ENCODE measurements at regions not wholly inside any gene's neighbourhood (a gene's known extent, or its start where the extent isn't known, plus 50 kb on each side); places are given as distances from the start of the nearest gene placed in this dataset.

- no peak overlapping the region for H3K4me3 ChIP-seq (ENCODE audit: low read depth, low read length)
- no peaks in the 10 kb centered on the region for H3K36me3 ChIP-seq (ENCODE audit: insufficient read depth, low read length)
- H3K4me1 ChIP-seq (ENCODE audit: control insufficient read depth, insufficient read depth, low read length, unreplicated experiment), result no peaks in the 10 kb centered on the region
- H3K27ac ChIP-seq (ENCODE audit: low read depth, low read length), result no peak overlapping the region
- no peak overlapping the region for H2AFZ ChIP-seq (ENCODE audit: low read length, unreplicated experiment)
- H3K79me2 ChIP-seq (ENCODE audit: control insufficient read depth, insufficient read depth, low read length, unreplicated experiment), result no peaks in the 10 kb centered on the region
- peaks cover 34% of the 10 kb centered on the region for H3K27me3 ChIP-seq (ENCODE audit: insufficient read depth, low read length)
Measured at GRCh38 chr16:86324320-86324719, 186.0 kb upstream of the FOXF1 start.

DNA sequence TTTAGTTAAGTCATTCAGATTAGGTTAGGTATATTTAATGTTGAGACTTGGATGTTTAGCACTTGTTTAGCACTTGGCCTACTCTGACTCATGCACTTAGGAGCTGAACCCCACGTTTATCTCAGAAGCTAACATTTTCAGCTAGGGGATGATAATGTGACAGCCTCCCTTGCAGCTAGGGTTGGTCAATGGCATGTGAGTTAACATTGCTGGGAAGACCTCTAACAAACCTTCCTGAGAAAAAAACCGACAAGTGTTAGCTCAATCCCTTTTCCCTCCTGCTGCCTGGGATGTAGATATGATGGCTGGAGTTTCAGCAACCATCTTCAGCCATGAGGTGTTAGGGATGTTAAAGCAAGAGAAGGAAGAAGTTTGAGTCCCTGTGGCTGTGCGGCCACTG is 185.0 kb upstream of the FOXF1 start:
- Histone ChIP-seq H3K4me1 (ENCODE audit: control insufficient read depth, insufficient read depth, low read length, unreplicated experiment) (no peaks in the 10 kb centered on the region), H2AFZ (ENCODE audit: low read length, unreplicated experiment) (no peak overlapping the region), H3K36me3 (ENCODE audit: insufficient read depth, low read length) (no peaks in the 10 kb centered on the region), H3K27me3 (ENCODE audit: insufficient read depth, low read length) (peaks cover 40% of the 10 kb centered on the region), H3K27ac (ENCODE audit: low read depth, low read length) (no peak overlapping the region), H3K4me3 (ENCODE audit: low read depth, low read length) (no peak overlapping the region), H3K79me2 (ENCODE audit: control insufficient read depth, insufficient read depth, low read length, unreplicated experiment) (no peaks in the 10 kb centered on the region)

GRCh38 chr16:86325895-86326294 is 184.4 kb upstream of the FOXF1 start:
- Histone ChIP-seq H3K79me2 (ENCODE audit: control insufficient read depth, insufficient read depth, low read length, unreplicated experiment) (no peaks in the 10 kb centered on the region), H2AFZ (ENCODE audit: low read length, unreplicated experiment) (no peak overlapping the region), H3K27me3 (ENCODE audit: insufficient read depth, low read length) (peaks cover 40% of the 10 kb centered on the region), H3K36me3 (ENCODE audit: insufficient read depth, low read length) (no peaks in the 10 kb centered on the region), H3K27ac (ENCODE audit: low read depth, low read length) (no peak overlapping the region), H3K4me1 (ENCODE audit: control insufficient read depth, insufficient read depth, low read length, unreplicated experiment) (no peaks in the 10 kb centered on the region), H3K4me3 (ENCODE audit: low read depth, low read length) (no peak overlapping the region)

GRCh38 chr16:86327321-86327720 is 183.0 kb upstream of the FOXF1 start:
- Histone ChIP-seq H2AFZ (ENCODE audit: low read length, unreplicated experiment) (no peak overlapping the region), H3K27ac (ENCODE audit: low read depth, low read length) (no peak overlapping the region), H3K4me1 (ENCODE audit: control insufficient read depth, insufficient read depth, low read length, unreplicated experiment) (no peaks in the 10 kb centered on the region), H3K36me3 (ENCODE audit: insufficient read depth, low read length) (no peaks in the 10 kb centered on the region), H3K79me2 (ENCODE audit: control insufficient read depth, insufficient read depth, low read length, unreplicated experiment) (no peaks in the 10 kb centered on the region), H3K4me3 (ENCODE audit: low read depth, low read length) (no peak overlapping the region), H3K27me3 (ENCODE audit: insufficient read depth, low read length) (peaks cover 46% of the 10 kb centered on the region)

DNA sequence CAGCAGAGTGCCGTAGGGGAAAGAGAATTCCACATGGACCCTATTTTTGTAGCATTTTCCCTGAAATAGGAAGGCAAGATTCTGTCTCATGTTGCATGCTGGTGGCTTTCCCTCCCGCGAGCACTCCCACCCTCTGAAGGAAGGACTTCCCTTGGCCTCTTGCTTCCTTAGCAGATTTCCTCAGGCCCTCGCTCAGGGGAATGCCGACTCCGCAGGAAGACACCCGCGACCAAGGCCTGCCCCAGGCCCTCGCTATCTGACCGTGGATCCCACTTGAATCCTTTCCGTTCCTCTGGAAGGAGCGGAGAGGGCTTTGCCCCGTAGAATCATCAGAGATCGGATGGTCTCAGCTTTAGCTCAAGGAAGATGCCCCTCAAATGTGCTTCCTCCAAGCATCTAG is 179.4 kb upstream of the FOXF1 start:
- Histone ChIP-seq H3K27me3 (ENCODE audit: insufficient read depth, low read length) (peaks cover 54% of the 10 kb centered on the region), H2AFZ (ENCODE audit: low read length, unreplicated experiment) (no peak overlapping the region), H3K4me1 (ENCODE audit: control insufficient read depth, insufficient read depth, low read length, unreplicated experiment) (no peaks in the 10 kb centered on the region), H3K4me3 (ENCODE audit: low read depth, low read length) (no peak overlapping the region), H3K36me3 (ENCODE audit: insufficient read depth, low read length) (no peaks in the 10 kb centered on the region), H3K79me2 (ENCODE audit: control insufficient read depth, insufficient read depth, low read length, unreplicated experiment) (no peaks in the 10 kb centered on the region), H3K27ac (ENCODE audit: low read depth, low read length) (no peak overlapping the region)

GRCh38 chr16:86334079-86334635 is 176.2 kb upstream of the FOXF1 start:
- Histone ChIP-seq H2AFZ (ENCODE audit: low read length, unreplicated experiment) (no peak overlapping the region), H3K27ac (ENCODE audit: low read depth, low read length) (no peak overlapping the region)

DNA sequence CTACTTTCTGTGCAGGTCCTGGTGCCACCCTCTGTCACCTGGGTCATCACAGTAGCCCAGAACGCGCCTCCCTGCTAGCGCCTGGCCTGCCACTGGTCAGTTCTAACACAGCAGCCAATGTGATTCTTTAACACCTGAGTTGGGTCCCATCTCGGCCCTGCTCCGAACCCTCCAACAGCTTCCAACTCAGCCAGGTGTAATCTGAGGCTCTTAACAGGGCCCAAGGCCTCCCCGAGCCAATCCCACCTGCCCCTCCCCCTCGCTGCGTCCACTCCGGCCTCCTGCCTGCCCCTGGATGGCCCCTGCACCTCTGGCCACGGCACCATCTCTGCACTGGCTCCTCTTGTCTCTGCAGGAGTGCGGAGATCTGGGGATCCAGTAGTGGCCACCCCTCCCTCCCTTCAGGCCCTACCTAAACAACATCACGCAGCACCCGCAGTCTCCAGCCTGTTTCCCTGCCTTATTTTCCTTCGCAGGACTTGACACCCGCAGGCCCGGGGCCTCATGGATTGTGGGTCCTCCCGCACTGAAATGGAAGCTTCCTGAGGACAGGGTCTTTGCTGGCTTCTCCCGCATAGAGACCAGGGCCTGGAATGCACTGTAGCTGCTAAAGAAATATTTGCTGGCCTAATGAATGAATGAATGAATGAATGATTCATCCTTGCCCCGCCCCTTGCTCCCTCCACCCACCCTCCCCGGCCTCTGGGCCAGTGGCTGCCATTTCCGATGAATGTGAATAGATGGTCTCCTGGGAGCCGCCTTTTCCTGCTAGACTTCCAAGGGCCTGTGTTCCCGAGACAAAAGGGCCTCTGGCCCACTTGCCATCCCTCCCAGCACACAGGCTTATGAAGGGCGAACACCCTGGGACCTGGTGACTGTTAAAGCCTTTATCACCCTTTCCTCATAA is 174.8 kb upstream of the FOXF1 start:
- Histone ChIP-seq H3K36me3 (ENCODE audit: insufficient read depth, low read length) (no peaks in the 10 kb centered on the region), H3K79me2 (ENCODE audit: control insufficient read depth, insufficient read depth, low read length, unreplicated experiment) (no peaks in the 10 kb centered on the region), H3K27me3 (ENCODE audit: insufficient read depth, low read length) (peaks cover 29% of the 10 kb centered on the region), H3K27ac (ENCODE audit: low read depth, low read length) (no peak overlapping the region), H2AFZ (ENCODE audit: low read length, unreplicated experiment) (no peak overlapping the region), H3K4me3 (ENCODE audit: low read depth, low read length) (no peak overlapping the region), H3K4me1 (ENCODE audit: control insufficient read depth, insufficient read depth, low read length, unreplicated experiment) (no peaks in the 10 kb centered on the region)

More at GRCh38 chr16:86334079-86334635, 176.2 kb upstream of the FOXF1 start:
- Histone ChIP-seq H3K4me1 (ENCODE audit: control insufficient read depth, insufficient read depth, low read length, unreplicated experiment) (no peaks in the 10 kb centered on the region), H3K36me3 (ENCODE audit: insufficient read depth, low read length) (no peaks in the 10 kb centered on the region), H3K4me3 (ENCODE audit: low read depth, low read length) (no peak overlapping the region), H3K27me3 (ENCODE audit: insufficient read depth, low read length) (peaks cover 36% of the 10 kb centered on the region), H3K79me2 (ENCODE audit: control insufficient read depth, insufficient read depth, low read length, unreplicated experiment) (no peaks in the 10 kb centered on the region)

- H3K27me3 ChIP-seq (ENCODE audit: insufficient read depth, low read length), result peaks cover 27% of the 10 kb centered on the region
- no peak overlapping the region for H3K4me3 ChIP-seq (ENCODE audit: low read depth, low read length)
- H3K79me2 ChIP-seq (ENCODE audit: control insufficient read depth, insufficient read depth, low read length, unreplicated experiment), result no peaks in the 10 kb centered on the region
- H3K4me1 ChIP-seq (ENCODE audit: control insufficient read depth, insufficient read depth, low read length, unreplicated experiment), result no peaks in the 10 kb centered on the region
- H3K27ac ChIP-seq (ENCODE audit: low read depth, low read length), result no peak overlapping the region
- H2AFZ ChIP-seq (ENCODE audit: low read length, unreplicated experiment), result no peak overlapping the region
- no peaks in the 10 kb centered on the region for H3K36me3 ChIP-seq (ENCODE audit: insufficient read depth, low read length)
Measured at GRCh38 chr16:86337138-86337537, 173.2 kb upstream of the FOXF1 start.

GRCh38 chr16:86337581-86338402 is 172.5 kb upstream of the FOXF1 start:
- Histone ChIP-seq H3K36me3 (ENCODE audit: insufficient read depth, low read length) (no peaks in the 10 kb centered on the region), H3K4me3 (ENCODE audit: low read depth, low read length) (no peak overlapping the region), H3K4me1 (ENCODE audit: control insufficient read depth, insufficient read depth, low read length, unreplicated experiment) (no peaks in the 10 kb centered on the region), H3K79me2 (ENCODE audit: control insufficient read depth, insufficient read depth, low read length, unreplicated experiment) (no peaks in the 10 kb centered on the region), H3K27me3 (ENCODE audit: insufficient read depth, low read length) (peaks cover 28% of the 10 kb centered on the region), H2AFZ (ENCODE audit: low read length, unreplicated experiment) (no peak overlapping the region), H3K27ac (ENCODE audit: low read depth, low read length) (no peak overlapping the region)

GRCh38 chr16:86338403-86339115 is 171.8 kb upstream of the FOXF1 start:
- H3K27me3 ChIP-seq (ENCODE audit: insufficient read depth, low read length), result peaks cover 26% of the 10 kb centered on the region
- H3K27ac ChIP-seq (ENCODE audit: low read depth, low read length), result no peak overlapping the region

More at GRCh38 chr16:86338403-86339115, 171.8 kb upstream of the FOXF1 start:
- H2AFZ ChIP-seq (ENCODE audit: low read length, unreplicated experiment), result no peak overlapping the region
- no peaks in the 10 kb centered on the region for H3K36me3 ChIP-seq (ENCODE audit: insufficient read depth, low read length)
- no peaks in the 10 kb centered on the region for H3K4me1 ChIP-seq (ENCODE audit: control insufficient read depth, insufficient read depth, low read length, unreplicated experiment)
- no peak overlapping the region for H3K4me3 ChIP-seq (ENCODE audit: low read depth, low read length)
- H3K79me2 ChIP-seq (ENCODE audit: control insufficient read depth, insufficient read depth, low read length, unreplicated experiment), result no peaks in the 10 kb centered on the region
